PC-9 (cell line): ENCODE measurements at regions not wholly inside any gene's neighbourhood (a gene's known extent, or its start where the extent isn't known, plus 50 kb on each side); places are given as distances from the start of the nearest gene placed in this dataset.

Experiments used
- BruUV-seq: library from RNA; stranded (reverse); fragments of 400-500 nt; replicated peaks from 2 replicates; lab custom pipeline; 2021; lab: Mats Ljungman, UMichigan
- CTCF ChIA-PET: fragments of 300-600 bp; sonication (Branson Sonifier 250); formaldehyde crosslinking; loops from one replicate; lab custom pipeline; 2022; ENCODE audit warnings: antibody characterized with exemption; lab: Charles Lee
- POLR2A ChIA-PET: fragments of 300-600 bp; sonication (Branson Sonifier 250); formaldehyde crosslinking; loops from one replicate; lab custom pipeline; 2022; ENCODE audit warnings: antibody characterized with exemption; ENCODE audit not compliant: unreplicated experiment; lab: Charles Lee
- DNase-seq, 2 experiments: peaks; one replicate each; pipeline versions ENCODE4 v3.0.0 to v3.0.0-alpha.2; 2015 to 2022; ENCODE audit warnings: mixed read lengths in 1 of 2
- H2AFZ ChIP-seq: fragments of 200-600 bp; sonication (generic); 2 replicates; pipeline ENCODE4 v1.8.1; 2017; ENCODE audit warnings: antibody characterized with exemption
- H3F3A ChIP-seq: fragments of 200-600 bp; sonication (generic); 2 replicates; pipeline ENCODE4 v1.8.1; 2017; ENCODE audit warnings: antibody characterized with exemption, mild to moderate bottlenecking, low read depth; ENCODE audit not compliant: insufficient read depth
- H3K27ac ChIP-seq: fragments of 200-600 bp; sonication (generic); 2 replicates; pipeline ENCODE4 v1.6.1; 2016; ENCODE audit warnings: mixed run types
- H3K27me3 ChIP-seq: fragments of 200-600 bp; sonication (generic); 2 replicates; pipeline ENCODE4 v1.6.1; 2016; ENCODE audit warnings: low read depth, mixed run types; ENCODE audit not compliant: insufficient read depth
- H3K36me3 ChIP-seq: fragments of 200-600 bp; sonication (generic); 2 replicates; pipeline ENCODE4 v1.6.1; 2016; ENCODE audit warnings: low read depth, mixed run types
- H3K4me1 ChIP-seq: fragments of 200-600 bp; sonication (generic); replicated peaks from 2 replicates; pipeline ENCODE4 v1.6.1; 2016; ENCODE audit warnings: mixed run types; ENCODE audit not compliant: insufficient read depth
- H3K4me2 ChIP-seq: fragments of 200-600 bp; sonication (generic); 2 replicates; pipeline ENCODE4 v1.6.1; 2017; ENCODE audit warnings: mixed run types
- H3K4me3 ChIP-seq: fragments of 200-600 bp; sonication (generic); 2 replicates; pipeline ENCODE4 v1.6.1; 2016; ENCODE audit warnings: mixed run types
- H3K79me2 ChIP-seq: fragments of 200-600 bp; sonication (generic); 2 replicates; pipeline ENCODE4 v1.6.1; 2017; ENCODE audit warnings: low read depth, mixed run types
- H3K9me2 ChIP-seq: fragments of 200-600 bp; sonication (generic); 2 replicates; pipeline ENCODE4 v1.8.1; 2017; ENCODE audit warnings: mild to moderate bottlenecking; ENCODE audit not compliant: insufficient read depth
- H3K9me3 ChIP-seq: fragments of 200-600 bp; sonication (generic); 2 replicates; pipeline ENCODE4 v1.8.1; 2016; ENCODE audit warnings: low read depth; ENCODE audit not compliant: insufficient read depth
- H4K20me1 ChIP-seq: fragments of 200-600 bp; sonication (generic); 2 replicates; pipeline ENCODE4 v1.8.1; 2017; ENCODE audit not compliant: insufficient read depth
- CTCF ChIP-seq: fragments of 200-600 bp; sonication (generic); conservative IDR thresholded peaks from 2 replicates; pipeline ENCODE4 v1.6.1; 2017; ENCODE audit warnings: mixed run types, antibody characterized with exemption, mild to moderate bottlenecking, moderate library complexity
- EZH2 ChIP-seq: fragments of 200-600 bp; sonication (generic); IDR thresholded peaks from 2 replicates; pipeline ENCODE4 v1.8.0; 2017; ENCODE audit warnings: antibody characterized with exemption, low read depth
- intact Hi-C: fragments of 100-400 bp; cut with micrococcal nuclease; formaldehyde crosslinking; loops from one replicate; pipeline ENCODE4 v1.10.0; 2022; ENCODE audit not compliant: unreplicated experiment

- CTCF ChIA-PET: interaction anchor here (0.6 kb wide), 1 partner anchor 34 kb away, joined by 3 read pairs; no protein-coding TSS in a partner anchor
- POLR2A ChIA-PET: no interaction called here
These were observed 146.7 kb downstream of the KCNJ12 start for GRCh38 chr17:21522755-21523336.

GRCh38 chr17:21523497-21524210, 147.5 kb downstream of the KCNJ12 start:
- Histone ChIP-seq H4K20me1 (no peaks in the 10 kb centered on the region), H3K36me3 (no peaks in the 10 kb centered on the region), H3K9me2 (no peaks in the 10 kb centered on the region), H3K9me3 (no peaks in the 10 kb centered on the region), H2AFZ (no peak overlapping the region), H3K79me2 (no peaks in the 10 kb centered on the region), H3K27me3 (no peaks in the 10 kb centered on the region; the same call in 1 of the 2 replicates), H3K4me1 (no peaks in the 10 kb centered on the region), H3F3A (no peaks in the 10 kb centered on the region), H3K4me3 (no peak overlapping the region), H3K27ac (no peak overlapping the region), H3K4me2 (no peak overlapping the region)
- no peak for DNase-seq
- ChIA-PET CTCF (interaction anchor here (1.4 kb wide), 1 partner anchor 66 kb away, joined by 14 read pairs; no protein-coding TSS in a partner anchor), POLR2A (no interaction called here)
- intact Hi-C loops: no loop called here
- TF ChIP-seq CTCF (no peak), EZH2 (no peak)
- BruUV-seq: no TSS peak

More at GRCh38 chr17:21522755-21523336, 146.7 kb downstream of the KCNJ12 start:
- Histone ChIP-seq H3K36me3 (no peaks in the 10 kb centered on the region), H3F3A (no peaks in the 10 kb centered on the region), H3K4me3 (no peak overlapping the region), H3K4me2 (no peak overlapping the region), H2AFZ (no peak overlapping the region), H3K79me2 (no peaks in the 10 kb centered on the region), H3K4me1 (no peaks in the 10 kb centered on the region), H3K9me3 (no peaks in the 10 kb centered on the region), H4K20me1 (no peaks in the 10 kb centered on the region), H3K27ac (no peak overlapping the region), H3K9me2 (no peaks in the 10 kb centered on the region), H3K27me3 (no peaks in the 10 kb centered on the region; the same call in 1 of the 2 replicates)
- TF ChIP-seq CTCF (no peak), EZH2 (no peak)
- intact Hi-C loops: no loop called here
- no peak for DNase-seq
- no TSS peak for BruUV-seq

GRCh38 chr17:21524211-21524591, 148.0 kb downstream of the KCNJ12 start:
- H3K9me3 ChIP-seq: no peaks in the 10 kb centered on the region
- H3K36me3 ChIP-seq: no peaks in the 10 kb centered on the region
- H3K4me2 ChIP-seq: no peak overlapping the region
- H3K27me3 ChIP-seq: no peaks in the 10 kb centered on the region; the same call in 1 of the 2 replicates
- no peaks in the 10 kb centered on the region for H3K9me2 ChIP-seq
- no peak overlapping the region for H2AFZ ChIP-seq
- H3K79me2 ChIP-seq: no peaks in the 10 kb centered on the region
- no TSS peak for BruUV-seq
- no peaks in the 10 kb centered on the region for H3F3A ChIP-seq
- H3K27ac ChIP-seq: no peak overlapping the region
- intact Hi-C loops: no loop called here
- no peaks in the 10 kb centered on the region for H3K4me1 ChIP-seq
- POLR2A ChIA-PET: no interaction called here
- TF ChIP-seq EZH2: no peak
- TF ChIP-seq CTCF: no peak
- no peak overlapping the region for H3K4me3 ChIP-seq
- CTCF ChIA-PET: interaction anchor here (1.4 kb wide), 1 partner anchor 67 kb away, joined by 14 read pairs; no protein-coding TSS in a partner anchor
- DNase-seq: no peak
- H4K20me1 ChIP-seq: no peaks in the 10 kb centered on the region
